ENCODE measurements at regions not wholly inside any gene's neighbourhood (a gene's known extent, or its start where the extent isn't known, plus 50 kb on each side); places are given as distances from the start of the nearest gene placed in this dataset.

- intact Hi-C loops (cut with DNase I) = no loop called here
- ATAC-seq (peak; percentile 95 to 98 (median 98)), FAIRE-seq (no peak), DNase-seq (peak in 5 of 6 donors; percentile 63 to 77 (median 67))
- Histone ChIP-seq H3K9me3 (no peaks in the 10 kb centered on the region), H3K27ac (peak overlapping the region in 3 of 4 donors; percentile 42 to 86 (median 65)), H3K4me1 (peaks cover 0 to 16% (median 5%) of the 10 kb centered on the region in 3 donors), H3K27me3 (no peaks in the 10 kb centered on the region), H3K36me3 (no peaks in the 10 kb centered on the region), H3K4me3 (no peak overlapping the region)
- 52 to 60% methylated on average over 5 of the region's 5 CpGs for WGBS, 2 donors
- TF ChIP-seq, protein P1, sequence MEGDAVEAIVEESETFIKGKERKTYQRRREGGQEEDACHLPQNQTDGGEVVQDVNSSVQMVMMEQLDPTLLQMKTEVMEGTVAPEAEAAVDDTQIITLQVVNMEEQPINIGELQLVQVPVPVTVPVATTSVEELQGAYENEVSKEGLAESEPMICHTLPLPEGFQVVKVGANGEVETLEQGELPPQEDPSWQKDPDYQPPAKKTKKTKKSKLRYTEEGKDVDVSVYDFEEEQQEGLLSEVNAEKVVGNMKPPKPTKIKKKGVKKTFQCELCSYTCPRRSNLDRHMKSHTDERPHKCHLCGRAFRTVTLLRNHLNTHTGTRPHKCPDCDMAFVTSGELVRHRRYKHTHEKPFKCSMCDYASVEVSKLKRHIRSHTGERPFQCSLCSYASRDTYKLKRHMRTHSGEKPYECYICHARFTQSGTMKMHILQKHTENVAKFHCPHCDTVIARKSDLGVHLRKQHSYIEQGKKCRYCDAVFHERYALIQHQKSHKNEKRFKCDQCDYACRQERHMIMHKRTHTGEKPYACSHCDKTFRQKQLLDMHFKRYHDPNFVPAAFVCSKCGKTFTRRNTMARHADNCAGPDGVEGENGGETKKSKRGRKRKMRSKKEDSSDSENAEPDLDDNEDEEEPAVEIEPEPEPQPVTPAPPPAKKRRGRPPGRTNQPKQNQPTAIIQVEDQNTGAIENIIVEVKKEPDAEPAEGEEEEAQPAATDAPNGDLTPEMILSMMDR (IDR thresholded peaks at IDR 0.05) = no peak
These were observed 284.2 kb downstream of the SMARCA2 start for GRCh38 chr9:2299156-2299842.

DNA sequence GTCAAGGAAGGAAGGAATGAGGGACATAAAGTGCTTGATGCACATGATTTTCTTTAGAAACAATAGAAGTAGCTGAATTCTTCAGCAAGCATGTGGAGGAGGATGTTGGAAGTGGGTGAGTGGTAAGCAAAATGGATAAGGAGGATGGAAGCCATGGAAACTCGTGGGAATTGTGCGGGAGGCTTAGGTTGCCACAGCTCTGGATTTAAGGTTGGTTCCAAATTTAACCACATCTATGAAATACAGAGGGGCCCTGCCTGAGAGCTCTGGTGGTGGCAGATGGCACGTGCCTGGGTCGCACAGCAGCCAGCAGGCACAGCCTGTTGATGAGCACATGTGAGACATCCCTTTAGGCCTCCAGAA, 284.7 kb downstream of the SMARCA2 start:
- peak overlapping the region in 3 of 4 donors; percentile 42 to 86 (median 65) for H3K27ac ChIP-seq

GRCh38 chr9:2300325-2300724, 285.2 kb downstream of the SMARCA2 start:
- ATAC-seq = no peak
- TF ChIP-seq, protein P1 (IDR thresholded peaks at IDR 0.05) = no peak
- Histone ChIP-seq H3K4me1 (peaks cover 0 to 16% (median 5%) of the 10 kb centered on the region in 3 donors), H3K36me3 (no peaks in the 10 kb centered on the region), H3K4me3 (no peak overlapping the region), H3K27ac (peak overlapping the region in 1 of 4 donors; percentile 86), H3K27me3 (no peaks in the 10 kb centered on the region), H3K9me3 (no peaks in the 10 kb centered on the region)
- intact Hi-C loops (cut with DNase I) = no loop called here
- FAIRE-seq = no peak
- DNase-seq = no peak

More for the DNA sequence above, 284.7 kb downstream of the SMARCA2 start:
- Histone ChIP-seq H3K9me3 (no peaks in the 10 kb centered on the region), H3K4me3 (no peak overlapping the region), H3K4me1 (peaks cover 0 to 16% (median 5%) of the 10 kb centered on the region in 3 donors), H3K27me3 (no peaks in the 10 kb centered on the region), H3K36me3 (no peaks in the 10 kb centered on the region)
- intact Hi-C loops (cut with DNase I) = no loop called here
- 84 to 87% methylated on average over 4 of the region's 4 CpGs for WGBS, 2 donors
- DNase-seq (no peak), ATAC-seq (no peak), FAIRE-seq (no peak)
- TF ChIP-seq, protein P1 (IDR thresholded peaks at IDR 0.05) = no peak

- H3K27me3 ChIP-seq = no peaks in the 10 kb centered on the region
- ATAC-seq (no peak), DNase-seq (no peak), FAIRE-seq (no peak)
- H3K27ac ChIP-seq = no peak overlapping the region
- no peaks in the 10 kb centered on the region for H3K9me3 ChIP-seq
- no peaks in the 10 kb centered on the region for H3K36me3 ChIP-seq
- no peak overlapping the region for H3K4me3 ChIP-seq
- WGBS, 2 donors = 82 to 90% methylated on average over 2 of the region's 2 CpGs
- intact Hi-C loops (cut with DNase I) = no loop called here
- TF ChIP-seq, protein P1 (IDR thresholded peaks at IDR 0.05) = no peak
- H3K4me1 ChIP-seq = peaks cover 0 to 16% (median 5%) of the 10 kb centered on the region in 3 donors
These were observed 287.5 kb downstream of the SMARCA2 start for GRCh38 chr9:2302606-2303005.

GRCh38 chr9:2303056-2303455, 287.9 kb downstream of the SMARCA2 start:
- H3K4me3 ChIP-seq = no peak overlapping the region
- H3K27me3 ChIP-seq = no peaks in the 10 kb centered on the region
- H3K4me1 ChIP-seq = peaks cover 0 to 13% (median 5%) of the 10 kb centered on the region in 3 donors
- TF ChIP-seq, protein P1 (IDR thresholded peaks at IDR 0.05) = no peak
- no peaks in the 10 kb centered on the region for H3K36me3 ChIP-seq
- no peaks in the 10 kb centered on the region for H3K9me3 ChIP-seq
- intact Hi-C loops (cut with DNase I) = no loop called here
- DNase-seq = no peak
- no peak overlapping the region for H3K27ac ChIP-seq
- ATAC-seq = no peak
- no peak for FAIRE-seq
- 93 to 98% methylated on average over 3 of the region's 3 CpGs for WGBS, 2 donors

Measured in pancreas (tissue), 10 donors.